ENCODE measurements at regions not wholly inside any gene's neighbourhood (a gene's known extent, or its start where the extent isn't known, plus 50 kb on each side); places are given as distances from the start of the nearest gene placed in this dataset.
"Not testable (repeated sequence)": the region's sequence is repeated elsewhere in the genome, so short reads cannot be mapped to it uniquely, and the experiment has no call there.

- DNase-seq, result not testable (repeated sequence)
Measured at GRCh38 chr1:120619867-120620692, 103.7 kb upstream of the NBPF26 start.

GRCh38 chr1:120620693-120620969 lies 103.1 kb upstream of the NBPF26 start:
- not testable (repeated sequence) for DNase-seq

- DNase-seq, result not testable (repeated sequence)
Measured at GRCh38 chr1:120621278-120621677, 102.5 kb upstream of the NBPF26 start.

DNA sequence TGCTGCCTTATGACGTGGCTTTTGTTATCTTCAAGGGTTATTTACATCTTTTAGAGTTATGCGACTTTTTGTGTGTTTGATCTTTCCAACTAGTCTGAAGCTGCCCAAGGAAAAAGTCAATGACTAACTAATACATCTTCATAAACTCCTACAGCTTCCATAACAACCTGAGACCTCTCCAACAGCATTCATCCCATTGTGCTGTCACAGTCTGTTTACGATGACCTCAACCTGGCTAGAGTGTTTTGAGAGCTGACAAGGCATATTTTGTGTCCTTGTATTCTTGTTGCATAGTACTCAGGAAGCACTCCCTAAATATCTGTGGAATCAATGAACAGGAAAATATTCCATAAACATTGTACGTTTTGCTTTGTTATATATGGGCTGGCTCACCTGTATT lies 100.2 kb upstream of the NBPF26 start:
- DNase-seq, result not testable (repeated sequence)

DNA sequence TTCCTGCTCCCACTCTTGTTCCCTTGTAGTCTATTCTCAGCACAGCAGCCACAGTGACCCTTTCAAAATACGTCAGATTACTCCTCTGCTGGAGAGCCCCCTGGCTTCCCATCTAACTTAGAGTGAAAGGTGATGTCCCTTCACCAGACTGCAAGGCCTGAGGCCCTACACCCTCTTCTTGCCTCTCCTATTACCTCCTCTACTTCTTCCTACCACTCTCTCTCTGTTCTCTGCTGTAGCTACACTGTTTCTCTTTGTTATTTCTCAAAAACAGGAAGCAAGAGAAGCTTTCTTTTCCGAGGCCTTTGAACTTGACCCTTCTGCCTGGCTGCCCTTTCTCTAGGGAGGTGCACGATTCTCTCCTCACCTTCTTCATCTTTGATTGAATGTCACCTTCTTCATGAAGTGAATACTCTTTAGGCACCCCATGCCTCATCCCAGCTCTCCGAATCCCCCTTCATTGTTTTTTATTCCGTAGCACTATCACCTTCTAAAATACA lies 99.1 kb upstream of the NBPF26 start:
- not testable (repeated sequence) for DNase-seq

- DNase-seq, result not testable (repeated sequence)
Measured at GRCh38 chr1:120629832-120630455, 93.8 kb upstream of the NBPF26 start.

DNA sequence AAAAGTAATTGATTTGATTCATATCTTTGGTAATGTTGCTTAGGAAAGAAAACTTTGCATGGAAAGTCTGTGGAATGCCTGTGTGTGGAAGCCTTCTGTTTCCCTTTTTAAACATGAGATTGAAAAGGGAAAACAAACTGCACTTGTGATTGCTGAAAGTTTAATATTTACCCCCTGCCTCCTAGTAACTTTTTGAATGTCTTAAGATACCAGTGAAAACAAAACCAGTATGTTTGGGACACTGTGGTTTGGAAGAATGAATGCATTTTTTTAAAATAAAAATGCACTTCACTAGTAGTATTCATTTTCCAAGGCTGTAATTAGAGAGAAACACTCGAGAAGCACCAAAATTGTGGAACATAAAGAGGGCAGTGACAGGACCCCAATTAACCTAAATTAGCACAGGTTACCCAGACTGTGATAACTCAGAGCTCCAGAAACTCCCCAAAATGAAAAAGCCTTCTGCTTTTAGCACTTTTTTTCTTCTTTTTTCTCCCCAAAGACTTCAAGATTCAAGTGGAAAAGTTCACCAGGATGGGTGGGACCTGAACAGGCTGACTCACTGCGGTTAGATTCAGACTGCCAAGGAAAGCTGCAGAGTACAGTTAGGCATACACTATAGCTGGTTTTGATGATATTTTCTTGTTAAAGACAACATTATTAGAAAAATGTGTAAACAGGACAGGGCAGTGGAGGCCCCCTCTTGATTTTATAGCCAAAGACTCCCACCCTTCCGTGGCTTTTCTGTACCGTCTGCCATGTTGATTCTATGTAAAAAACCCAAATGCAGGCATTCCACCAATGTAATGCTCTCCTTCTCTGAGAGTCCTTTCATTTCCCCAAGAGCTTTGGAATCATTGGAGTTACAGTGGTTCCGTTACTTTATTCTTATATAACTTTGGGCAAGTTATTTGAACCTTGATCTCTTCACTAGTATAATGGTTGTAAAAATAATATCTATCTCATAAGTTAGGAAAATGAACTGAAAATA lies 88.6 kb upstream of the NBPF26 start:
- DNase-seq, result not testable (repeated sequence)

DNA sequence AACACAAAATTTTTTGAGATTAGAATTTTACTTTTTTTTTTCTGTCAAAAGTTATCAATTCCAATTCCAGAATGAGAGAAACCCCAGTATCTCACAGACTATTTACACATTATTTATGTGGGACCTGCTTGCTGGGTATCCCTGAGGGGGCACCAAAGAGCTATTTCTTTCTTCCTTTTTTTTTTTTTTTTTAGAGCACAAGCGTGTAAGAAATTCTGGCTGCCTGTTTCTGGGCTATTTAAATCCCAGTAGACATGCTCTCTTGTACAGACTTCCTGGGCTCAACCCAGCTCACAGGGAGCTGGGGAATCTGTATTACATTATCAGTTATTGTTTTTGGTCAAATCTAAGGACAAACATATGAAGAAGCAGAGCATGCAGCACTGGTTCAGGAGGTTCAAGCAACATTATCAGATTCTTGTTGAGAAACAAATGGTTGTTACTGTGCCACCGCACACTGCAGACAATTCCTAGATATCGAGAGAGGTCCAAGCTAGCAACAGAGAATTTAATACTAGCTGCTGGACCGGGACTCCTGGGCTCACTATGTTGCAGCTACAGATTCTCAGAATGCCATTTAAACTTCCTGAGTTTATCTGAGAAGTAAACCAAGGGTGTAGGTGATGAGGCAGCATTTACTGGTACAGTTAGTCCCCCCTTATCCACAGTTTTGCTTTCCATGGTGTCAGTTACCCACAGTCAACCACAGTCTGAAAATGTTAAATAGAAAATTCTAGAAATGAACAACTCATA lies 83.3 kb upstream of the NBPF26 start:
- not testable (repeated sequence) for DNase-seq

GRCh38 chr1:120641014-120641302 lies 82.8 kb upstream of the NBPF26 start:
- DNase-seq, result not testable (repeated sequence)

DNA sequence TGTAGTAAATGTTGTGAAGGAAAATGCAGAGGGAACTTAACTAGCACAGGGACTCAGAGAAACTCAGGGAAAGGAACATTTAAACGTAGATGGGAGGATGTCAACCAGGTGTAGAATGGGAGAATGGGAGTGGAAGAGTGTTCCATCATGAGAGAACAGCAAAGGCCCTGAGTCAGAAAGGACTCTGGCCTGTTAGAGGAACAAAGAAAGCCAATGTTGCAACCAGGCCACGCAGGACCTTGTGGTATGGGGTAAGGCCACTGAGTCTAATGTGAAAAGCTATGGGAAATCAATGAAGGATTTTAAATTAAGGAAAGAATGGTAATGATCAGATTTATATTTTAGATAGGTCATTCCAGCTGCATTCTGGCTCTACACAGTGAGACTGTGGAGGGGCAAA lies 76.6 kb upstream of the NBPF26 start:
- DNase-seq, result not testable (repeated sequence)

DNA sequence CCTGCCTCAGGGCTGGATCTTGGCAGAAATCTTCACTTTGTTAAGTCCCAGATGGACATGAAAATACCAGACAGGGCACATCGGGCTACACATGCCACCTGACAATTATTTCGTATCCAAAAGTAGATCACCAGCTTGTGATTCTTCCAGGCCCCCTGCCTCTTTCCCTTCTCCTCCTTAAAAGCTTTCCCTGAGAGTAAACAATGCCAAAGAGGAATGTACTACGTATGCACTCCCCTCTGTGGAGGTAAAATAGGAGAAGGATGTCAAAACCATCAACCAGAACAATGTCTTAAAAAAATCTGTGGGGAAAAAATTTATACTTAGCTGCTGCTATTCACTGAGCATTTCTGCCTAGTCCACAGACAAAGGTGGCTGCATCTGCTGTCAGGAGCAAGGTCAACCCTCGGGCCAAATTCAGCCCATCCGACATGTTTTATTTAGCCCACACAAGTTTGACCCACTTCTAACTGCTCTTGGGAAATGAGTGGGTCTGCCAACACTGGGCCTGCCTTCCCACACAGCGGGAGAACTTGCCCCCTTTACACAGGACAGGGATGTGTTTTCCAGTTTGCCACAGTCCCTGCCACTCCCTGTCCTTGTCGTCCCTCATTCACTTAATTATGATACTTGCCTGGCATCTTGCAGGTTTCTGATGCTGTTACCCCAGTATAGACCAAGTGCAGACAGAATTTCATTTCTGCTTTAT lies 74.7 kb upstream of the NBPF26 start:
- not testable (repeated sequence) for DNase-seq

DNA sequence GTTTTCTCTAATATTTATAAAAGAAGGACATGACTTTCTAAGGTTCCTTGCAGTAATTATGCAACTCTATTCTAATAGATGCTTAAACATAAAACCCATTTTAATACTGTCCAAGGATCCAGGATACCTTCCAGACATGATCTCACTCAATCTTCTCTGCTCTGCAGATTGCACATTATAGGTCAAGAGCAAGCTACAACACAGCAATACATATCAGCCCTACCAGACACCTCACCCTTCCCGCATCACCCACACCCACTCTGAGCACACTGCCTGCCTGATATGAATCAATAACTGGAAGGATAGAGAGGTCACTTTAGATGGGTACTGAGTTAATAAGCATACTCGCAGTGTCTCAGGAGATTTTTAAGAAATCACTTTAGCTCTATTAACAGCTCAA lies 74.0 kb upstream of the NBPF26 start:
- DNase-seq, result not testable (repeated sequence)

GRCh38 chr1:120654114-120654513 lies 69.6 kb upstream of the NBPF26 start:
- not testable (repeated sequence) for DNase-seq

DNA sequence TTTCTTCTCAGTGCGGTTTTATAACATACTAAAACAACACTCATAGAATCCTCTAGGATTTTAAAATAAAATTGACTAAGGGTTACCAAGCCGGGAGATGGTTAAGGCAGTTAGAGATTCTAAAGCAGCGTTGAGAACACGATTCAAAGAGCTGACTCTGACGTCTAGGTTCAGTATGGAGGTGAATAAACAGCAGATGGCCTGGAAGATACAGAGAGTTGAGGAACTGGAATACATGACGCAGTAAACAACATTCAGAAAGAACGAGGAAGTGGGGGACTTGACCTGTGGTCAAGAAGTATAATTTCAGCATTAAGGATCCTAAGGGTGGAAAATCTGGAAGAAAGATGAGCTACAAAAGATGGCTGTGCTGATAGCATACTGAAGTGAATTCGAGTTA lies 68.4 kb upstream of the NBPF26 start:
- DNase-seq, result not testable (repeated sequence)

DNA sequence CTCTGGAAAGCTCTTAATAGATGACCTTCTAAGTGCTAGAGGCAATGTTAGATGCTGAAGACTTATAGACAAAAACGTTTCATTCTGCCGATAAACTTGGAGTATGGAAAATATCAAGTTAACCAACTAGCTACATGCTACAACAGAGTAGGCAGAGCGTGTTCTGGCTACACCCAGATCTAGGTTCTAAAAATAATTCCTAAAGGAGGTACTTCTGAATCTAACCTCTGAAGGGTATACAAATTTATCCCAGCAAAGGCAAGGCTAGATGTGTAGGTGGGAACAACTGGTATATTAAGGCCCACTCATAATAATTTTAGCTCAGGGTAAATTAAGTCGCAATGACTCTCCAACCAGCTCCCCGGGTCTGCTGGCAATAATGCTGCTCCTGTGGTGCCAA lies 67.6 kb upstream of the NBPF26 start:
- not testable (repeated sequence) for DNase-seq

- DNase-seq, result not testable (repeated sequence)
Measured at GRCh38 chr1:120657804-120658203, 65.9 kb upstream of the NBPF26 start.

GRCh38 chr1:120658622-120659021 lies 65.1 kb upstream of the NBPF26 start:
- not testable (repeated sequence) for DNase-seq

- DNase-seq, result not testable (repeated sequence)
Measured at GRCh38 chr1:120659133-120659532, 64.6 kb upstream of the NBPF26 start.

DNA sequence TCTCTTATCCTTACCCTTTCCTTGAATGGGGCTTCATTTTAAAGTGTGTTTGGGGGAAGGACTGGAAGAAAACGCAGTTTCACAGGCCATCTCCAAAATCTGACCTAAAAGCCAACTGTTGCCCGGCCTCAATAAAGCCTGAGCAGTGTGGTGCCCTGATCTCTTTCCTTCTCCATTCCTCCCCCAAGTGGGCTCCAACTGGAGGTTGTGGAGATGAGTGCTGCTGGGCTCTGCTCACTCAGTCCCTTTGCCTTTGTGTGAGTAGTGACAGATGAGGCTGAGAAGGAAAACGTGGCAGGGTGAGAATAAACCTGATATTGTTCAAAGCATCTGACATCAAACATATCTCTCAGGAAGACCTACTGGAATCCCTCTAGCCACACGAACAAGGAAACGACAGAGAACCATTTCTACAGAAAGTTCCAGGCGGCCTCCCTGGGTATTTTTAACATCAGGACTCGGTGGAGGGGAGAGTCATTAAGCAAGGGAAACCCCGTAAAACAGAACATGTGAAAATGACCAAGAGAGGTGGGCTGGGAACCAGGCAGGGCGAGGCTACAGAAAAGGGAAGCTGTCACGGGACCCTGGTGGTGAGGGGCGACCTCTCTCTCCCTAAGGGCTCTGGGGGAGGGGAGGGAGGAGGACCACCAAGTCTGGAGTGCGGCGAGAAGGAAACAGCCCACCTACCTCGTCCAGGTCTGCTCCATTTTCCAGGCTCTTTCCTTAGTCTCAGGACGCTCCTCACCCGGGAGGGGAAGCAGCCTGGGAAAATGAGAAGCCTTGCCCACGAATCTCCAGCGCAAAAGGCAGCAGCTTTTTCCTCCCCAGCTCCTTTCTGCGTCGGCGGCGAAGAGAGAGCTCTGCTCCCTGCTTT lies 59.1 kb upstream of the NBPF26 start:
- not testable (repeated sequence) for DNase-seq

- DNase-seq, result not testable (repeated sequence)
Measured at GRCh38 chr1:120665250-120665577, 58.5 kb upstream of the NBPF26 start.

- not testable (repeated sequence) for DNase-seq
Measured at GRCh38 chr1:120668187-120668586, 55.6 kb upstream of the NBPF26 start.

Data from NCI-H82 (cell line).